ENCODE measurements at regions not wholly inside any gene's neighbourhood (a gene's known extent, or its start where the extent isn't known, plus 50 kb on each side); places are given as distances from the start of the nearest gene placed in this dataset.
A peak's percentile ranks its signal among the peaks of the same experiment; 100 is the strongest.

GRCh38 chr6:17017416-17017815, 84.4 kb upstream of the STMND1 start:
- H2BK20ac ChIP-seq (ENCODE audit: low read depth, low read length): no peak overlapping the region
- no peak overlapping the region for H3K56ac ChIP-seq (ENCODE audit: extremely low read depth, insufficient read depth, low read length)
- ChIA-PET CTCF (interaction anchor here (1.1 kb wide), 1 partner anchor 16 kb away, joined by 3 read pairs; no protein-coding TSS in a partner anchor), POLR2A (ENCODE audit: unreplicated experiment) (no interaction called here)
- 99% methylated on average over 9 of the region's 10 CpGs; no CpG with 5 or more reads in 1 of the 2 experiments for WGBS, 2 experiments (ENCODE audit: extremely low coverage in 2 of 2, insufficient read length in 1 of 2)
- ATAC-seq (ENCODE audit: low read depth) (no peak), DNase-seq (no peak)
- H4K5ac ChIP-seq (ENCODE audit: low read depth, low read length): no peak overlapping the region
- H3K36me3 ChIP-seq (ENCODE audit: control insufficient read depth, insufficient read depth, low read length): no peaks in the 10 kb centered on the region
- no peak overlapping the region for H2BK15ac ChIP-seq (ENCODE audit: low read depth, low read length)
- no peak overlapping the region for H2BK5ac ChIP-seq (ENCODE audit: low read depth, low read length, poor library complexity, severe bottlenecking)
- no peak overlapping the region for H3K14ac ChIP-seq (replicated peaks; ENCODE audit: low read depth, low read length)
- no peak overlapping the region for H3K27ac ChIP-seq (ENCODE audit: insufficient read depth, low read length)
- H3K4me3 ChIP-seq (ENCODE audit: insufficient read depth, low read depth, low read length): no peak overlapping the region
- H3K9me3 ChIP-seq (ENCODE audit: control insufficient read depth, insufficient read depth, low read length): peaks cover 2% of the 10 kb centered on the region; the same call in 1 of the 2 replicates
- peaks cover 20% of the 10 kb centered on the region for H3K4me1 ChIP-seq (ENCODE audit: control insufficient read depth, insufficient read depth, low read length)
- no peak overlapping the region; the same call in 1 of the 2 replicates for H2AK5ac ChIP-seq (ENCODE audit: low read depth, low read length)
- H3K4me2 ChIP-seq (ENCODE audit: low read depth, low read length): no peak overlapping the region
- no peak overlapping the region for H3K9ac ChIP-seq (ENCODE audit: low read depth, low read length)
- H3K4ac ChIP-seq (ENCODE audit: low read depth, low read length): no peak overlapping the region
- H4K20me1 ChIP-seq (ENCODE audit: insufficient read depth, low read length): no peaks in the 10 kb centered on the region
- no peak for TF ChIP-seq NFE2L2 (IDR thresholded peaks at IDR 0.05; ENCODE audit: low read depth, low read length)
- no peak for TF ChIP-seq RFX5 (IDR thresholded peaks at IDR 0.05; ENCODE audit: low read depth, low read length)
- in situ Hi-C loops (cut with MboI; ENCODE audit: low sequenced_read_pairs): no loop called here
- no peak overlapping the region for H2AFZ ChIP-seq (replicated peaks; ENCODE audit: low read length, poor library complexity)
- H3K9me1 ChIP-seq (ENCODE audit: insufficient read depth, low read length): peaks cover 18% of the 10 kb centered on the region
- BruUV-seq (replicated peaks): no TSS peak
- H2BK120ac ChIP-seq (ENCODE audit: low read depth, low read length): peak overlapping the region; percentile 10; the same call in 1 of the 2 replicates
- no peak overlapping the region for H3K23ac ChIP-seq (ENCODE audit: low read depth, low read length)
- no peak overlapping the region for H3K18ac ChIP-seq (ENCODE audit: low read depth, low read length)
- H3K79me1 ChIP-seq (ENCODE audit: low read depth in 1 of 2, low read length in 2 of 2): peaks cover 0 to 6% of the 10 kb centered on the region in 2 experiments; a peak in 1 of 4 replicates
- H3K27me3 ChIP-seq (ENCODE audit: control insufficient read depth, insufficient read depth, low read length): no peaks in the 10 kb centered on the region
- dilution Hi-C loops (cut with HindIII; ENCODE audit: low sequenced_read_pairs, unreplicated experiment): no loop called here
- no peak overlapping the region for H4K8ac ChIP-seq (ENCODE audit: low read depth in 2 of 2, low read length in 2 of 2)
- H2AK9ac ChIP-seq (replicated peaks; ENCODE audit: low read depth, low read length, poor library complexity): no peak overlapping the region
- intact Hi-C loops (cut with micrococcal nuclease): no loop called here
- no peak overlapping the region for H4K91ac ChIP-seq (ENCODE audit: insufficient read depth, low read depth, low read length)
